ENCODE measurements at regions not wholly inside any gene's neighbourhood (a gene's known extent, or its start where the extent isn't known, plus 50 kb on each side); places are given as distances from the start of the nearest gene placed in this dataset.

GRCh38 chr7:56609852-56610355 is 493.7 kb upstream of the NUPR2 start:
- no peak for DNase-seq (ENCODE audit: low spot score)
- Histone ChIP-seq H3K4me3 (ENCODE audit: low read depth, low read length, poor library complexity, severe bottlenecking) (no peak overlapping the region), H3K4me2 (ENCODE audit: low read length) (no peak overlapping the region), H2AFZ (ENCODE audit: low read length) (no peak overlapping the region), H4K20me1 (ENCODE audit: insufficient read depth, low read length) (no peaks in the 10 kb centered on the region), H3K9me3 (ENCODE audit: low read length) (no peaks in the 10 kb centered on the region), H3K9me2 (ENCODE audit: insufficient read depth, low read length) (no peaks in the 10 kb centered on the region), H3K36me3 (ENCODE audit: insufficient read depth, low read length) (no peaks in the 10 kb centered on the region), H3K27ac (ENCODE audit: low read depth, low read length, poor library complexity, severe bottlenecking) (no peak overlapping the region), H3K79me2 (ENCODE audit: insufficient read depth, low read depth, low read length) (no peaks in the 10 kb centered on the region), H3K4me1 (ENCODE audit: insufficient read depth, low read length, poor library complexity, severe bottlenecking) (no peaks in the 10 kb centered on the region)
- intact Hi-C loops (cut with micrococcal nuclease; ENCODE audit: unreplicated experiment) = no loop called here
- no TSS peak for BruUV-seq (replicated peaks)
- ChIA-PET POLR2A (no interaction called here), CTCF (ENCODE audit: unreplicated experiment) (no interaction called here)
- TF ChIP-seq CTCF (conservative IDR thresholded peaks at IDR 0.05; ENCODE audit: low read length) (no peak), EZH2phosphoT487 (IDR thresholded peaks at IDR 0.05; ENCODE audit: borderline replicate concordance, low read depth, low read length) (no peak)

DNA sequence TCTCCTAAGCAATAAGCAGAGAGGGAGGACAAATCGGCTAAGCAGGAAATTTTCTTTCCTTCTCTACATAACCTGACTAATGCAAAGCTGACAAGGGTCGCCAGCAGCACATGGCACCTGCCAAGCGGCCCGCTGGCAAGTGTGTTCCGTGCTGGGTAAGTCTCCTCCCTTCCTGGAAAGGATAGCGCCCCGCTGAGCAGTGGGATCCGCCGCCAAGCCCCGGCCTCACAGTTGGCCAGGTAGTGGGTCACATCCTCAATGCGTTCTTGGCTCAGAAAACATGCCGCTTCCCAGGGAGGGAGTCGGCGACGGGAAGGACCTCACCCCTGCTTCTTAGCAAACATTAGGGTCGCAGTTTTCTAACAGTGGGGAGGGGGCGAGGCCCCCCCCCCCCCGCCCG is 488.9 kb upstream of the NUPR2 start:
- H3K27ac ChIP-seq (ENCODE audit: low read depth, low read length, poor library complexity, severe bottlenecking) = no peak overlapping the region
- no peak overlapping the region for H3K4me3 ChIP-seq (ENCODE audit: low read depth, low read length, poor library complexity, severe bottlenecking)
- H4K20me1 ChIP-seq (ENCODE audit: insufficient read depth, low read length) = no peaks in the 10 kb centered on the region
- TF ChIP-seq CTCF (conservative IDR thresholded peaks at IDR 0.05; ENCODE audit: low read length) (no peak), EZH2phosphoT487 (IDR thresholded peaks at IDR 0.05; ENCODE audit: borderline replicate concordance, low read depth, low read length) (no peak)
- H3K4me2 ChIP-seq (ENCODE audit: low read length) = no peak overlapping the region
- no peaks in the 10 kb centered on the region for H3K9me3 ChIP-seq (ENCODE audit: low read length)
- no peak for DNase-seq (ENCODE audit: low spot score)
- H3K9me2 ChIP-seq (ENCODE audit: insufficient read depth, low read length) = no peaks in the 10 kb centered on the region
- BruUV-seq (replicated peaks) = no TSS peak
- no peak overlapping the region for H2AFZ ChIP-seq (ENCODE audit: low read length)
- no peaks in the 10 kb centered on the region for H3K36me3 ChIP-seq (ENCODE audit: insufficient read depth, low read length)
- intact Hi-C loops (cut with micrococcal nuclease; ENCODE audit: unreplicated experiment) = no loop called here
- no peaks in the 10 kb centered on the region for H3K4me1 ChIP-seq (ENCODE audit: insufficient read depth, low read length, poor library complexity, severe bottlenecking)
- POLR2A ChIA-PET = no interaction called here
- CTCF ChIA-PET (ENCODE audit: unreplicated experiment) = no interaction called here
- no peaks in the 10 kb centered on the region for H3K79me2 ChIP-seq (ENCODE audit: insufficient read depth, low read depth, low read length)

GRCh38 chr7:56578612-56579011 is 462.4 kb upstream of the NUPR2 start:
- ChIA-PET CTCF (ENCODE audit: unreplicated experiment) (no interaction called here), POLR2A (interaction anchor here (1.2 kb wide), 1 partner anchor 14 kb away, joined by 4 read pairs; no protein-coding TSS in a partner anchor)
- TF ChIP-seq EZH2phosphoT487 (IDR thresholded peaks at IDR 0.05; ENCODE audit: borderline replicate concordance, low read depth, low read length) = no peak
- TF ChIP-seq CTCF (conservative IDR thresholded peaks at IDR 0.05; ENCODE audit: low read length) = no peak
- no peaks in the 10 kb centered on the region for H3K4me1 ChIP-seq (ENCODE audit: insufficient read depth, low read length, poor library complexity, severe bottlenecking)
- H4K20me1 ChIP-seq (ENCODE audit: insufficient read depth, low read length) = no peaks in the 10 kb centered on the region
- no peak overlapping the region for H3K27ac ChIP-seq (ENCODE audit: low read depth, low read length, poor library complexity, severe bottlenecking)
- no peak overlapping the region for H3K4me2 ChIP-seq (ENCODE audit: low read length)
- DNase-seq (ENCODE audit: low spot score) = no peak
- H3K4me3 ChIP-seq (ENCODE audit: low read depth, low read length, poor library complexity, severe bottlenecking) = no peak overlapping the region
- H3K36me3 ChIP-seq (ENCODE audit: insufficient read depth, low read length) = no peaks in the 10 kb centered on the region
- no TSS peak for BruUV-seq (replicated peaks)
- intact Hi-C loops (cut with micrococcal nuclease; ENCODE audit: unreplicated experiment) = no loop called here
- no peaks in the 10 kb centered on the region for H3K79me2 ChIP-seq (ENCODE audit: insufficient read depth, low read depth, low read length)
- no peak overlapping the region for H2AFZ ChIP-seq (ENCODE audit: low read length)
- no peaks in the 10 kb centered on the region for H3K9me2 ChIP-seq (ENCODE audit: insufficient read depth, low read length)
- peaks cover 12% of the 10 kb centered on the region; the same call in 1 of the 2 replicates for H3K9me3 ChIP-seq (ENCODE audit: low read length)

Measured in OCI-LY7 (cell line).